Omental fat pad (tissue), 3 donors: ENCODE measurements at regions not wholly inside any gene's neighbourhood (a gene's known extent, or its start where the extent isn't known, plus 50 kb on each side); places are given as distances from the start of the nearest gene placed in this dataset.
"Not testable (repeated sequence)": the region's sequence is repeated elsewhere in the genome, so short reads cannot be mapped to it uniquely, and the experiment has no call there.

ENCODE experiments used
- ATAC-seq: fragments of 150-250 bp; one replicate; pipeline ENCODE4 v1.9.1; 2016; ENCODE audit warnings: mild to moderate bottlenecking, moderate library complexity; ENCODE audit not compliant: low FRiP score
- DNase-seq: peaks from one replicate; pipeline ENCODE4 v3.0.0-alpha.2; 2019; ENCODE audit warnings: low spot score
- TF ChIP-seq, protein P1 (sequence below), 3 donors: fragments of 450-650 bp; IDR thresholded peaks; one replicate each; pipeline ENCODE4 v1.5.1; 2016 to 2017; ENCODE audit warnings: antibody characterized with exemption in 3 of 3, mild to moderate bottlenecking in 3 of 3, moderate library complexity in 2 of 3

DNA sequence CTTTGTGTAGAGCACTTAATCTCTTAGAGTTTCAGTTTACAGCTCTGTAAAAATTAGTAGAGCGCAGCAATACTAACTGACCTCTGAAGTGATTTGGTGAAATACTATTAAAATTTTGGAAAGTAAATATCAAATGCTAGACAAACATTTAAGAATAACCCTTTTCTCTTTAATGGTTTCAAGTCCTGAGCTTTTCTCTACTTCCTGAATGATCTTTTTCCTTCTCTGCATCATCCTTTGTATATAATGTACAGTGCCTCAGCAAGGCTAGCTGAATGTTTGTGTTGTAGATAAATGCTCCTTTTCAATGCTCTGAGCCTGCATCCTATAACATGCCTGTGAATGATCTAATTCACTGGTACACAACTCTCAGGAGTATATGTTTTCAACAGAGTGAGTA, 272.9 kb downstream of the ADGRL2 start:
- DNase-seq (no peak), ATAC-seq (no peak)
- TF ChIP-seq, protein P1, sequence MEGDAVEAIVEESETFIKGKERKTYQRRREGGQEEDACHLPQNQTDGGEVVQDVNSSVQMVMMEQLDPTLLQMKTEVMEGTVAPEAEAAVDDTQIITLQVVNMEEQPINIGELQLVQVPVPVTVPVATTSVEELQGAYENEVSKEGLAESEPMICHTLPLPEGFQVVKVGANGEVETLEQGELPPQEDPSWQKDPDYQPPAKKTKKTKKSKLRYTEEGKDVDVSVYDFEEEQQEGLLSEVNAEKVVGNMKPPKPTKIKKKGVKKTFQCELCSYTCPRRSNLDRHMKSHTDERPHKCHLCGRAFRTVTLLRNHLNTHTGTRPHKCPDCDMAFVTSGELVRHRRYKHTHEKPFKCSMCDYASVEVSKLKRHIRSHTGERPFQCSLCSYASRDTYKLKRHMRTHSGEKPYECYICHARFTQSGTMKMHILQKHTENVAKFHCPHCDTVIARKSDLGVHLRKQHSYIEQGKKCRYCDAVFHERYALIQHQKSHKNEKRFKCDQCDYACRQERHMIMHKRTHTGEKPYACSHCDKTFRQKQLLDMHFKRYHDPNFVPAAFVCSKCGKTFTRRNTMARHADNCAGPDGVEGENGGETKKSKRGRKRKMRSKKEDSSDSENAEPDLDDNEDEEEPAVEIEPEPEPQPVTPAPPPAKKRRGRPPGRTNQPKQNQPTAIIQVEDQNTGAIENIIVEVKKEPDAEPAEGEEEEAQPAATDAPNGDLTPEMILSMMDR (IDR thresholded peaks at IDR 0.05) = no peak

GRCh38 chr1:82073071-82073470, 272.3 kb downstream of the ADGRL2 start:
- ATAC-seq (no peak), DNase-seq (no peak)
- TF ChIP-seq, protein P1 (IDR thresholded peaks at IDR 0.05) = no peak

- ATAC-seq = no peak
- TF ChIP-seq, protein P1 (IDR thresholded peaks at IDR 0.05) = no peak
Observed at GRCh38 chr1:82065916-82066315, 265.2 kb downstream of the ADGRL2 start.

GRCh38 chr1:82064691-82065090, 264.0 kb downstream of the ADGRL2 start:
- DNase-seq = no peak
- no peak for ATAC-seq
- TF ChIP-seq, protein P1 (IDR thresholded peaks at IDR 0.05) = no peak

More at GRCh38 chr1:82065916-82066315, 265.2 kb downstream of the ADGRL2 start:
- DNase-seq = no peak

DNA sequence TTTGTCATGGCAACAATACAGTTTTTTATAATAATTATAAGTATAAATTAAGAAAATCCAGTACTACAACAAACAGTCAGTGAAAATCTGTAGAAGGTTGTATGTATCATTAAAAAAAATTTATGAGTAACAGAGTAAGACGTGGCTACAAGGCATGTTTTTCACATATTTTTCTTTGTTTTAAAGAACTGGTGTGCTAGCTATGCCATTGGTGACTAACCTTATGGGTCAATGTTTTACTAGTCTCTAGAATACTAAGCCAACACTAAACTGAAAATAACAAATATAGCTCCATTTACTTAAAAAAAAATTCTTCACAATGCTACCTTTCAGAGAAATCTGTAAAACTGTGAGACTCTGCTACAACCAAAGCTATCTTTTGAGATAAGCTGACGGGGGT, 261.5 kb downstream of the ADGRL2 start:
- DNase-seq (no peak), ATAC-seq (no peak)
- TF ChIP-seq, protein P1 (IDR thresholded peaks at IDR 0.05) = no peak

DNA sequence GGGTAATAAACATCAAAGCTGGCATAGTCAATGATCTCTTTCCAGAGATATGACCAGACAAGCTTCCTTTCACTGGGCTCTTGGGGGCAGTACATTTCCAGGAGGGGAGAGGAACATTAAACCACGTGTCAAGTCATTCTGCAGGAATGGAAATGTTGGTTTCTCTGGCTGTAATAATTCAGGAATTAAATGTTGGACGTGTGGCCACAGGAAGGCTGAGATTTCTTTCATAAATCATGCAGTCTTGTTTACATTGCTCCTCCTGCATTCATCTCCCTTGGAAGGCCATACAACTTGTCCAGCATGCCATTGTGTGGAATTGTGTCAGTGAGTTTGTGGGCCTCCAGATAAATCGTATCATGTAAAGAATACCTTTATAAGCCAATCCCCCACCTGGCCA, 259.2 kb downstream of the ADGRL2 start:
- ATAC-seq = no peak

GRCh38 chr1:82057011-82057410, 256.3 kb downstream of the ADGRL2 start:
- DNase-seq (no peak), ATAC-seq (no peak)
- TF ChIP-seq, protein P1 (IDR thresholded peaks at IDR 0.05) = no peak

More for the DNA sequence above, 259.2 kb downstream of the ADGRL2 start:
- no peak for DNase-seq
- TF ChIP-seq, protein P1 (IDR thresholded peaks at IDR 0.05) = no peak

DNA sequence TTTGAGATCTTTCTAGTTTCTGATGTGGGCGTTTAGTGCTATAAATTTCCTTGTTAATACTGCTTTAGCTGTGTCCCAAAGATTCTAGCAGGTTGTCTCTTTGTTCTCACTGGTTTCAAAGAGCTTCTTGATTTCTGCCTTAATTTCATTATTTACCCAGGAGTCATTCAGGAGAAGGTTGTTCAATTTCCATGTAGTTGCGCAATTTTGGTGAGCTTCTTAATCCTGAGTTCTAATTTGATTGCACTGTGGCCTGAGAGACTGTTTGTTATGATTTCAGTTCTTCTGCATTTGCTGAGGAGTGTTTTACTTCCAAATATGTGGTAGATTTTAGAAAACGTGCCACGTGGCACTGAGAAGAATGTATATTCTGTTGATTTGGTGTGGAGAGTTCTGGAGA, 254.6 kb downstream of the ADGRL2 start:
- ATAC-seq, DNase-seq: not testable (repeated sequence)
